ENCODE measurements at regions not wholly inside any gene's neighbourhood (a gene's known extent, or its start where the extent isn't known, plus 50 kb on each side); places are given as distances from the start of the nearest gene placed in this dataset.

GRCh38 chr4:62168681-62169080 is 968.6 kb downstream of the ADGRL3 start:
- no peak for TF ChIP-seq CTCF (IDR thresholded peaks at IDR 0.05 in 8 of 11, conservative IDR thresholded peaks at IDR 0.05 in 3 of 11)
- no peak for TF ChIP-seq POLR2A (IDR thresholded peaks at IDR 0.05)
- no peak for TF ChIP-seq POLR2AphosphoS5 (IDR thresholded peaks at IDR 0.05)
